ENCODE measurements at regions not wholly inside any gene's neighbourhood (a gene's known extent, or its start where the extent isn't known, plus 50 kb on each side); places are given as distances from the start of the nearest gene placed in this dataset.

- TF ChIP-seq CTCF (IDR thresholded peaks at IDR 0.05) (no peak), ZFX (IDR thresholded peaks at IDR 0.05; ENCODE audit: borderline replicate concordance) (no peak)
These were observed 145.5 kb downstream of the C16orf95 start for GRCh38 chr16:87171723-87172122.

Measured in 22Rv1 (cell line).